GM13977 (cell line): ENCODE measurements at regions not wholly inside any gene's neighbourhood (a gene's known extent, or its start where the extent isn't known, plus 50 kb on each side); places are given as distances from the start of the nearest gene placed in this dataset.

ENCODE experiments used
- DNase-seq: peaks from one replicate; pipeline ENCODE4 v3.0.0; 2012; ENCODE audit warnings: low spot score
- in situ Hi-C: fragments of 300-500 bp; cut with MboI; formaldehyde crosslinking; loops from one replicate; pipeline ENCODE4 v1.12.0; 2022; ENCODE audit warnings: low sequenced_read_pairs, low pct_unique_long_range_greater_than_20kb, mixed read lengths, inconsistent platforms; ENCODE audit not compliant: unreplicated experiment
- TF ChIP-seq, protein P1 (sequence below): IDR thresholded peaks from 2 replicates; pipeline ENCODE4 v1.5.1; 2012; ENCODE audit warnings: mild to moderate bottlenecking, control low read depth; ENCODE audit not compliant: insufficient read depth; ENCODE audit errors: extremely low read depth, missing control alignments

DNA sequence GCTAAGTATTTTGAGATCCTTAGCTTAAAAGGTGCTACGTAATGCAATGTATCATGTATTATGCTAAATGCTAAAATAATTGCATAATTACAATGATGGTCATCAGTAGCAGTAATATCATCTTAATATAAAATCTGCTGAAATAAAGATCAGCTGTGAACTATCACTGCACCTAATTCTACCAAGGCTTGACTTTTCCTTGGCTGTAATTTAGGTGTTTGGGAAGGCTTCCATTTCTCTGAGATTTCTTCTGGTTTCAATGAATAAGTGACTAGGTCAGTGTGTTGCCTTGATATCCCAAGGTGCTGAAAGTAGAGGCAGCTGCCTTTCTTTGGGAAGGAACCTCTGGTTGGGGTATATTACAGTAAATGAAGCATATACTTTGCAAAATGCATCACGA lies 376.1 kb downstream of the STK39 start:
- TF ChIP-seq, protein P1, sequence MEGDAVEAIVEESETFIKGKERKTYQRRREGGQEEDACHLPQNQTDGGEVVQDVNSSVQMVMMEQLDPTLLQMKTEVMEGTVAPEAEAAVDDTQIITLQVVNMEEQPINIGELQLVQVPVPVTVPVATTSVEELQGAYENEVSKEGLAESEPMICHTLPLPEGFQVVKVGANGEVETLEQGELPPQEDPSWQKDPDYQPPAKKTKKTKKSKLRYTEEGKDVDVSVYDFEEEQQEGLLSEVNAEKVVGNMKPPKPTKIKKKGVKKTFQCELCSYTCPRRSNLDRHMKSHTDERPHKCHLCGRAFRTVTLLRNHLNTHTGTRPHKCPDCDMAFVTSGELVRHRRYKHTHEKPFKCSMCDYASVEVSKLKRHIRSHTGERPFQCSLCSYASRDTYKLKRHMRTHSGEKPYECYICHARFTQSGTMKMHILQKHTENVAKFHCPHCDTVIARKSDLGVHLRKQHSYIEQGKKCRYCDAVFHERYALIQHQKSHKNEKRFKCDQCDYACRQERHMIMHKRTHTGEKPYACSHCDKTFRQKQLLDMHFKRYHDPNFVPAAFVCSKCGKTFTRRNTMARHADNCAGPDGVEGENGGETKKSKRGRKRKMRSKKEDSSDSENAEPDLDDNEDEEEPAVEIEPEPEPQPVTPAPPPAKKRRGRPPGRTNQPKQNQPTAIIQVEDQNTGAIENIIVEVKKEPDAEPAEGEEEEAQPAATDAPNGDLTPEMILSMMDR, result no peak
- no peak for DNase-seq
- in situ Hi-C loops, result no loop called here

DNA sequence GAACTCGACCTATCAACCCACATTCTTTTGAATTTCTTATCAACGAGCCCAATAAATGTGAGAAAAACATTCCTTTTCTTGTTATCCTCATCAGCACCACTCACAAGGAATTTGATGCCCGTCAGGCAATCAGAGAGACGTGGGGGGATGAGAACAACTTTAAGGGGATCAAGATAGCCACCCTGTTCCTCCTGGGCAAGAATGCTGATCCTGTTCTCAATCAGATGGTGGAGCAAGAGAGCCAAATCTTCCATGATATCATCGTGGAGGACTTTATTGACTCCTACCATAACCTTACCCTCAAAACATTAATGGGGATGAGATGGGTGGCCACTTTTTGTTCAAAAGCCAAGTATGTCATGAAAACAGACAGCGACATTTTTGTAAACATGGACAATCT lies 378.2 kb downstream of the STK39 start:
- in situ Hi-C loops, result no loop called here
- TF ChIP-seq, protein P1, result no peak
- DNase-seq, result no peak

DNA sequence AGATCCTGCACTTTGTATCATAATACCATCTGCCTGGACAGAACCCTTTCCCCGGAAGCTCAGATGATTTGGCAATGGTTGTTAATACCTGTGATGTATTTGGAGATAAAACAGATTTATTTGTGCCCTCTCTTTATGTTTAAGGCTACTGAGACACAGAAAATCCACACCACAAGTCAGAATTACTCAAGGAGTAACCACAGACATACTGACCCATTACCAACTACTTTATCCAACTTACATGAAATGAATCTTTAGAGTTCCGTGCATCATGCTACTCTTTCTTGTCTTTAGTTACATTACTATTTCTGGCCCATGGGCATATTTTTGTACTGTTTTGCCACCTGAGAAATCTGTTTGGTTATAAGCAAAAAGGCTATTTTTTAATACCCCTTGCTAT lies 384.0 kb downstream of the STK39 start:
- in situ Hi-C loops, result no loop called here
- TF ChIP-seq, protein P1, result no peak
- no peak for DNase-seq

DNA sequence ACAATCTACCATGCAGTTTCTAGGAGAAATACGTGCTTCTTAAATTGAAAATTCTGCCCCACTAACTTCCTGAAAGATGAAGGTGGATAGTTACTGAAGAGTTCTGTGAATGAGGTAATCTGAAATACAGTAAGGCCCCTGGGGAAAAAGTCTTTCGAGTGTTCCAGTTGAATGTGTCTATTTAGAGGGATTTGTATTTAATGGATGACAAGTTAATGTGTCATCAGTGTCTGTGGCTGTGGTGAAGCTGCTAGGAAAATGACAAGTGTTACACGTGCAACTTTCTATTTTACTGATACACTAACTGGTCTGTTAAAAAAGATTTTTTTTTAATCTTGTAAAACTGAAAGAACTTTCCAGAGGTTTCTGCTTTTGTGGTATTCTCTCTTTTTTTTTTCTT lies 384.6 kb downstream of the STK39 start:
- TF ChIP-seq, protein P1, result no peak
- DNase-seq, result no peak
- in situ Hi-C loops, result no loop called here

DNA sequence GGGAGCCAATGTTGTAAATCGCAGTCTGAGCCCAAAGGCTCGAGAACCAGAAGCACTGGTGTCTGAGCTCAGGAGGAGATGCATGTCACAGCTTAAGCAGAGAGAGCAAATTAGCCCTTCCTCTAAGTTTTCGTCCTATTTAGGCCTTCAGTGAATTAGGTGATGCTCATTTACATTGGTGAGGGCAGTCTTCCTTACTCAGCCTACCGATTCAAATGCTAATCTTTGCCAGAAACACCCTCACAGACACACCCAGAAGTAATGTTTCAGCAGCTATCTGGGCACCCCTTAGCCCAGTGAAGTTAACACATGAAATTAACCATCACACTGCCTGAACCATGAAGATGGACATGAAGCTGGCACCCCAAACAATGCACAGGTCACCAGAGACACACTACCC lies 385.1 kb downstream of the STK39 start:
- DNase-seq, result no peak
- in situ Hi-C loops, result no loop called here
- TF ChIP-seq, protein P1, result no peak

DNA sequence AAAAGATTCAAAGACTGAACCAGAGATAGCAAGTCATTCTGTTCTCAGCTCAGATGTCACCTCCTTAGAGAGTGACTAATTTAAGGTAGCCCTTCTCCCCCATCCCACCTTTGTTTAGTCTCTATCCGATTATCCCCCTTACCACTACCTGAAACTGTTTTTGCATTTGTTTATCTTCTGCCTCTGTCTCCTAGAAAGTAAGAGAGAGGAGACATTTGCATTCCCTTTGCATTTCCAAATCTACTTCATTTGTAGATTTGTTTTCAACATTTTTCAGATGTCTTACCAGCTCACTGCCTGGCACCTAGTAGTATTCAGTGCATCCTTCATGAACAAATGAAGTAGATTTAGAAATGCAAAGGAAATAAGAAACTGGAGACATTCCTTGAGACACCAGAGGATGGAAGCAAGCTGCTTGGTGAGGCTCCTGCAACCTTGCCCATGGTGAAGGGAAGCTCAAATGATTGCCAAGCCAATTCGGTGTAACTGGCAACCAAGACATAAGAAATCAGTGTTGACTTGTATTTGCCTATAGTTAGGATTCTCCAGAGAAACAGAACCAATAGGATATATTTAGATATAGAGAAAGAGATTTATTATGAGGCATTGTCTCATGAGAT lies 385.7 kb downstream of the STK39 start:
- TF ChIP-seq, protein P1, result no peak
- in situ Hi-C loops, result no loop called here
- DNase-seq, result no peak
